Stimulated activated CD4-positive, alpha-beta T cell treated with anti-CD3 and anti-CD28 coated beads, Interleukin-2, amount 100 ng/mL, for 4 hours (primary cell): ENCODE measurements at regions not wholly inside any gene's neighbourhood (a gene's known extent, or its start where the extent isn't known, plus 50 kb on each side); places are given as distances from the start of the nearest gene placed in this dataset.
"Not testable (repeated sequence)": the region's sequence is repeated elsewhere in the genome, so short reads cannot be mapped to it uniquely, and the experiment has no call there.

ENCODE experiments used
- DNase-seq: peaks from one replicate; pipeline ENCODE4 v3.0.0-alpha.2; 2020; ENCODE audit warnings: low read depth

DNA sequence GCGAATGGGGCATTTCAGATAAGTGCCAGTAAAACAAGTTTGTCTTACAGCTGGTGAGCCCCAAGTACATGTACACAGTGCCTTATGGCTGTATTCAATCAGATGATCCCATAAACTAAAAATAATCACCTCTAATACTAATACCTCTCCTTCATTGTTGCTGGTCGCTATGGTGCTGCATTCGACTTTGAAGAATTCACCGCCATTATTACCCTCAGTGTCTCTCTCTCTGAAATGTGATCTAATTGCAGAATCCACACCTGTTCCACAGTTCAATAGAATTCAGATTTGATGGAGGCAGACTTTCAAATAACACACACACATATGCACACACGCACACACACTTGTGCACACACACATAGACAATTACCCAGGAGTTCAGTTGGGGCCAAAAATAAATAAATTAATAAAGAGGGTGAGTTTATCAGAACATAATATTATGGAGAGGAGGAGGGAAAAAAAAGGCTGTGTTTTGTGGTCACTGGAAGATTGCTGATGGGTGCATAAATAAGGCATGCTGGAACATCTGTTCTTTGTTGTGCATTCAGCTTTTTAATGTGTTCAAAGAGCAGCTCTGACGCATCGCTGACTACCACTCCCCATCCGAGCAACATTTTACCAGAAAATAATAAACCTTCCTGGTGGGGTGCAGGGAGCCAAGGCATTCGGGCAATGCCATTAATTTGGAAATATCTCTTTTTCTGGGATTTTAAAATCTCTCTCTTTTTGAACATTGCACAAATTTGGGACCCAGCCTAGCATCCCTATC, 235.7 kb downstream of the SATB1 start:
- no peak for DNase-seq

DNA sequence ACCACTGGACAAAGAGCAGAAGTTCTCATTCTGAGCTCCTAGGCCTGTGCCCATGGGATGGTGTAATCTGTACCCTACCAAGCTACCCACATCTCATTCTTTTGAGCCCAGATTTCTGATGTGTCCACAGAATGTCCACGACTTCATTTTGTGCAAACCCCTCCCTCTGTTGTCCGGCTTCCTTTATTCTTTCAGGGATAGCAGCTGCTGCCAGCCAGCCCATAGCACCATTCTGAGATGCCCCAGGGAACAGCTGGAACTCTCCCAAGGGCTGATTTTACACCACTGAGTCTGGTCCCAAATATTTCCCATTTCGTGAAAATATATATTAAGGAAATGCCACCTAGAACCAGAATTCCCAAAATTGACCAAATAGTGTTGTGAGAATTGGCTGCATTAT, 236.6 kb downstream of the SATB1 start:
- DNase-seq, result no peak

DNA sequence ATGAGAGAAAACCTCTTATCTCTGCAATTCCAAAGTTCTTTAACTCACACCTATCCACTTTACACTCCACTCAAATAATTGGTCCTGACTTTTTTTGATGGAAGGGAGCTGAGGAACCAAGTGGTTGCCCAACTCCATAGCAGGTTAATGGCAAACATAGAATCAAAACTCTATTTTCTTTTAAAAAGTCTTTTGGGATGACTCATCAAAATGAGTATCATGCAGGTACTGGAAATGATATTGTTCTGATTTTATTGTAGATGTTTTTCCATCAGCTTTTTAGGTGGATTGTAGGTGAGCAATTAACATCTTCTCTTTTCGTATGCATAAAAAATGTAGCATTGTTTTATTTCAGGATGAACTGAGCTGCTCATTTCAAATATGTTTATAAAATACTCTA, 239.5 kb downstream of the SATB1 start:
- no peak for DNase-seq

DNA sequence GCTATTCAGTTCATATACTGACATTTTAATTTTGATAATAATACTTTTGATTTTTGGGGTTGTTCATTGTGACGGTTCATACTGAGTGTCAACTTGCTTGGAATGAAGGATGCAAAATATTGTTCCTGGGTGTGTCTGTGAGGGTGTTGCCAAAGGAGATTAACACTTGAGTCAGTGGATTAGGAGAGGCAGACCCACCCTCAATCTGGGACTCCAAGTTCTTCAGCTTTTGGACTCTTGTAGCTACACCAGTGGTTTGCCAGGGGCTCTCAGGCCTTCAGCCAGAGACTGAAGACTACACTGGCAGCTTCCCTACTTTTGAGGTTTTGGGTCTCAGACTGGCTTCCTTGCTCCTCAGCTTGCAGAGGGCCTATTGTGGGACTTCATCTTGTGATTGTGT, 242.2 kb downstream of the SATB1 start:
- not testable (repeated sequence) for DNase-seq

DNA sequence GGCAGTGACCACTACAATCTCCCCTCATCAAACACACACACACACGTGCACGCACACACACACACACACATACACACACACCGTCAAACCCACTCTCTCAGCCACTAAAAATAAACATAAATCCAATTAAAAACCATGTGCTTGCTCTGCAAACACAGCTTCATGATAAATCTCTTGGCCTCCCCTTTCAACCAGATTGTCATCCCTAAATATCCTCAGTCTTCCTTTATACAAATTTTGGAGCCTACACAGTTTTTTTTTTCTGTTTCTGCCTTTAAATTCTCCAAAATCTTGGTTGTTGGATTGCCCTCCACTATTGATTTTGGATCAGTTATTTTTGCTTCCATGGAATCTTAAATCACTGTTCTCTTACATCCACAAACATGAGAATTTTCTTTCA, 245.6 kb downstream of the SATB1 start:
- no peak for DNase-seq

DNA sequence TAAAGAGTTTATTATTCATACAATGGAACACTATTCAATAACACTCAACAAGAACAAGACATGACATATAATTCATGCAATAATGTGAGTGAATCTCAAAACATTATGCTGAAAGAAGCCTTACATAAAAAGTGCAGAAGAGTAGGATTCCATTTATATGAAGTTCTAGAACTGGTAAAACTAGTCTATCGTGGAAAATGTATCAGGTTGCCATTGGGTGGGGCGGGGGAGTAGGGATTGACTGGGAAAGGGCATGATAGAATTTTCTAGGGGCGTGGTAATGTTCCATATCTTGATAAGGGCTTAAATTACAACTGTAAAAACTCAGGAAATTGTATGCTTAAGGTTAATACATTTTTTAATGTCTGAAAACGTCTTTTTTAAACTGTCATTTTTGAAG, 247.9 kb downstream of the SATB1 start:
- no peak for DNase-seq

DNA sequence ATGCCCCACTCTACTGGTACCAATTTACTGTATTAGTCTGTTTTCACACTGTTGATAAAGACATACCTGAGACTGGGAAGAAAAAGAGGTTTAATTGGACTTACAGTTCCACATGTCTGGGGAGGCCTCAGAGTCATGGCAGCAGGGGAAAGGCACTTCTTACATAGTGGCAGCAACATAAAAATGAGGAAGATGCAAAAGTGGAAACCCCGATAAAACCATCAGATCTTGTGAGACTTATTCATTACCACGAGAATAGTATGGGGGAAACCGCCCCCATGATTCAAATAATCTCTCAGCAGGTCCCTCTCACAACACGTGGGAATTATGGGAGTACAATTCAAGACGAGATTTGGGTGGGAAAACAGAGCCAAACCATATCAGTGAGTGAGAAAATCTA, 251.2 kb downstream of the SATB1 start:
- not testable (repeated sequence) for DNase-seq

DNA sequence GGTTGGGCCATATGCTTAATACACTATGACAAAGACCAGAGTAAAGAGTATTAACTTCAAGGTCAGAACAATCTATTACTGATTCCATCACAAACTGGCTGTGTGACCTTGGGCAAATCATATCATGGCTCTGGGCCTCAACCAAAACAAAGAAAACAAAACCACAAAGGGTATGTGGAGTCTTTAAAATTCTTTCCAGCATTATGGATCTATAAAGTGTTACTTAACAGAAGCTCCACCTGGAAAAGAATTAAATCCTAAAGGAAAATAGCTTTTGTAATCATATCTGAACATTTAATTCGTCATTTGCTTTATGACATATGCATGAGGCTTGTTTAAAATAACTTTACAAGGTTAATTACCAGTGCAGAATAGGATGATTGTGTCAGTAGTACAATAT, 265.5 kb downstream of the SATB1 start:
- DNase-seq, result no peak

DNA sequence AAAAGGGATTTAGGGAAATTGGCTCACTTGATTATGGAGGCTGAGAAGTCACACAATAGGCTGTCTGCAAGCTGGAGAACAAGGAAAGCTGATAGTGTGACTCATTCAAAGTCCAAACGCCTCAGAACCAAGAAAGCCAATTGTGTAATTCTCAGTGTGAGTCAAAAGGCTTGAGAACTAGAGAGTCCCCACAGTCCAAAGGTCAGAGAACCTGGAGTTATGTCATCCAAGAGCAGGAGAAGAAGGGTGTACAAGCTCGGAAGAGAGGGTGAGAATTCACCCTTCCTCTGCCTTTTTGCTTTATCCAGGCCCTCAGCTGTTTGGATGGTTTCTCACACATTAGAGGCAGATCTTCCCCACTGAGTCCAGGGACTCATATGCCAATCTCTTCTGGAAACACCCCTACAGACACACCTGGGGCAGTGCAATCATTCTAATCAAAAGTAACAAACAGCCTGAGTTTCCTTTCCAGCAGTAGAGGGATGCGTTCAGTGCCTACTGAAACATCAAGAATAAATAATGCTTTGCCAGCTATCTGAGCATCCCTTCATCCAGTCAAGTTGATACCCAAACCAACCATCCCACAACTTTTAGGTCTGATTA, 271.5 kb downstream of the SATB1 start:
- no peak for DNase-seq

DNA sequence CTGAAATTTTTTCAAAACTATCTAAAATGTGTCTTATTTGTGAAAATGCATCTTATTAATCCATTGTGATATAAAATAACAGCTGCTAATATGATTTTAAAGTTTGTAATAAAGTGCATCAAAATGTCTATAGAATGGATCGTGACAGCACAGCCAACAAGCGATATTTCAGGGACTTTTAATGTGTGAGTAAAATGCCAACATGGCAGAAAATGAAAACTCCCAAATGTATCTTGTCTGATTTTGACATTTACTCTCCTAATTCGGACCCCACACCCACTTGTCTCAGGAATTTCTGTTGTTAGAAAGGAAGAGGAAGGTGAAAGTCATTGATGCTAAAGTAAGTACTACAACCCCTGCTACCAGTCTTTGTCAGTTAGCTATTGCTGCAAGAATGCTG, 273.9 kb downstream of the SATB1 start:
- DNase-seq, result no peak

DNA sequence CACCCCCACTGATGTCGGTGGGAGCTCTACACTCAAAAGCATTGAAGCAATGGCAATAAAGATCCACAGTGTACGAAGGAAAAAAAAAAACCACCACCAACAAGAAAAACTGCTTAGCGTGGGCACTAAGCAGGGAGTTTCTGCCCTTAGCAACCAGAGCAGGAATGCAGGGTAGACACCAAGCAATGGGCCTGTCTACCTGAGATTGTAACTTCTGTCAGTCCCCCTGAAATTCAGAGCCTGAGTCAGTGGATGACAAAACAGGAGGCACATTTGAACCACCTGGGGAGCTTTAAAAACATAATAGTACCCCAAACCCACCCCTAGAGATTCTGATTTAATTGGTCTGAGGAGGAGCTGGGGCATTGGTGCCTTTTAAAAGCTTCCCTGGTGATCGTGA, 275.2 kb downstream of the SATB1 start:
- no peak for DNase-seq

DNA sequence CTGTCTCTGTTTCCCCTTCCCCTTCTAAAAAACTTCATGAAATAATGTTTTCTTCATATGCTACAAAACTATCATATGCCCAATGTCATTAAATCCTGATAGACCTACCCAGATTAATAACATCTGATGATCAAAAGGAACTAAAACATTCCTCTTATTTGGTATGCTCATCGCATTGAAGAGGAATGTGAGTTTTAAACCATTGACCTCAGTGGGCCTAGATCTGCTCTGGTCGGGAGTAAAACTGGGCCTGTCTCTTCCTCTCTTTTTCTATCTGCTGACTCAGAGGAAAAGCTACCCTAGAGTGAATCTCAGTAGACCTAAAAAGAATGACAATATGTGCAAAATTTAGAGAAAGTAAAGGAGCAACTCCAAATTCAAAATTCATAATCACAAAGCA, 275.8 kb downstream of the SATB1 start:
- DNase-seq, result no peak

DNA sequence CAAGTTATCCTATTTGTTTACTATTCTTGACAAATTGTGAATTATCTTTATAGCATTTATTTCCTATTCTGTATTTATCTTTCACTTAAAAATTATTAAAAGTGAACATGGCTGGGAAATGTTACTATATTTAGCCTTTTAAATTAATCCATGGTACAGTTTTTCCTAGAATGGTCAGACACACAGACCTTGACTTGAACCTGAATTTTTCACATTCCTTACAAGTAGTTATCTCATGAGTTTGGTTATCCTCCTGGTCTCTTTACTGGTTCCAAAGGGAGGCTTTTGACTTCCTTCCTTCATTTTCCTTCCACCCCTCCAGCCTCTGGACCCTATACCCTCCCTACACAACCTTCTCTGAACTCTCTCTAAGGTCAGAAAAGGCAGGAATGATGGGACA, 280.6 kb downstream of the SATB1 start:
- DNase-seq, result no peak

DNA sequence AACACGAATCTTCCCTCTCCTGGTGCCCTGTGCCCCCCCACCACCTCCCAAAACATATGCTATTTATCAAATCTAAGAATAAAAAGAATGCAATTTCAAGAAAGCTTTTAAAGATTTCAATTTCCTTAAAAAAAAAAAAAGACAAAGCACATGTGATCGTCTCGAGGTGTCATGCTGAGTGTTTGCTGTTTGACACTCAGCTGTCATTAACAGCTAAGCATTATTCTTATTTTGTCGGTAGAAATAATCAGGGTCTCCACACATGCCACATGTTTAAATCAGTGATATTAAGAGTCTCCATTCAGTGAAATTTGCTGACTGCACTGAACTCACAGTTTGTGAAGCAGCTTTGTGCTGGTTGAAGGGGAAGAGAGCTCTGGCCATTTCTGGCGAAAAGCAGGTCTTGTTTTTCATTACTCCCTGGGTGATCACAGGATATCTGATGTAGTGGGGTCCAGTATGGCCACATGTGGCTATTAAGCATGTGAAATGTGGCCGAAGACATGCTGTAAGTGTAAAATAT, 281.8 kb downstream of the SATB1 start:
- no peak for DNase-seq

DNA sequence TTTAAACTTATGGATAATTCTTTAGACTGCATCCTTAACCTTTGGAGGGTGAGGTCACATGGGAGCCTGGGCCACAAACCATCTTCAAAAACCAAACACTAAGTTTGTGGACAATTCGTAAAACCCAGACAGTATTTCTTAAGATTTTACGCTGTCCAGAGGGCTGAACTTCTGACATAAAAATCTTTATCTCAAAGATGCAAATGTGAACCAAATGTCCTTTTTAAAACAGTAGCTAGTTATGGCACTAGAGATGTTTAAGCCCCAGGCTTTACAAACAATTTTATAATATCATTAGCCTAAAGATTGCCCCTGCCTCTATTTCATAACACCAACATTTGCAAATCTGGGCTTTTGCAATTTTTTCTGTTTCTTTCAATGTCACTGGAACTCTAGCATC, 287.2 kb downstream of the SATB1 start:
- no peak for DNase-seq

DNA sequence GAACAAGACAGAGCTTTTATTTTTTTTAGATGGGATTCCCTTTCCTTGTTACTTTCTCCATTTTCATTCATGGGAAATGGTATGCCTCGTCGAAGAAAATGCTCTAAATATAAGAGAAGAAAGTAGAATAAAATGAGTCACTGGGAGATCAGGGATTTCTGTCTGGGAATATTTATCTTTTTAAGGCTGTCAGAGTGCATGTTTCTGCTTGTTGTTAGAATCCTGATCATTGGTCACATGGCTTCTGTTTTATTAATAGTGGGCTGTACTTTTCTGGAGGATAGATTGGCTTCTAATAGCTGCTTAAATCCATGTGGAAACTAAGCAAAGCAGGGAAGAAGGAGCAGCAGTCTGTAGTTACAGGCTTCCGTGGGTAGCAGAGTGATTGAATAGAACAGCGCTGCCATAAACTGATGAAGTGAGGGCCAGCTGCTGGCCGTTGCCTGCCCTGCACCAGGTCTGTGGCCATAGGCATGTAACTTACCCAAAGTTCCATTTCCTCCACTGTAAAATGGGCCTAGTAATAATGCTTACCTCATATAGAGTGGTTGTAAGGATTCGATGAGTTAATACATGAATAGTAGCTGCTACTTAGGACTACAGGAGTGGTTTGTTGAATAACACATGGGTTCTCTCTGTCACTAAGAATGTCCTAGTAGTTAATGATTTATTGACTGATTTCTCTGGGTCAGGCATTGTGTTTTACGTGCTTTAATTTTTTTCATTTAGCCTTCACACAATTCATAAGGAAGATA, 289.9 kb downstream of the SATB1 start:
- no peak for DNase-seq

DNA sequence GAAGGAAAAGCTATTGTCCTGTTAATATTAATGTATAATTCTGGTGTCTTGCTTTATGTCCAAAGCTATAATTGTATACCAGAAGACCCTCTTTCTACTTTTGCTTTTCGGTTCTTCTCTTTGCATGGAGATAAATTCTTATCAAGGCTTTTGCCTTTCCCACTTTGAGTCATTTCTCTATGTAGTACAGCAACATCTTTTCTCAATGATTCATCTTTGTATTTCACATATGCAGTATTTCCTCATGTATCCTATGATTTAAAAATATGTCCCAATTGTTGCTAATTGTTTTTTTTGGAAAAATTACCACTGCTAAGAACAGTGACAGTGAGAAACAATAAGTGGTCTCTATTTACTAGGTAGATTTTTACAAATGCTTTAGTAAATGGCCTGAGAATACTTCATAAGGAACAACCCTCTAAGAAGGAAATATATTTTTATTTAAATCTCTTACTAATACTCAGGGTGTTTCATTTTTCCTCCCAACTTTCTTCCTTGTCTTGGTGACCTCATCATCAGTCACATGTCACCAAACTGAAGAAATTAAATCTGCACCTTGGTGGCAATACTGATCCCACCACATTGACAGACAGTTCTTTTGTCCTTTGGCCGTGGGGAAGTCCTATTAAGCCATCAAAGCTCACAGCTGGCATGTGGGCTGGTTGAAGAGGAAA, 290.6 kb downstream of the SATB1 start:
- DNase-seq, result no peak

DNA sequence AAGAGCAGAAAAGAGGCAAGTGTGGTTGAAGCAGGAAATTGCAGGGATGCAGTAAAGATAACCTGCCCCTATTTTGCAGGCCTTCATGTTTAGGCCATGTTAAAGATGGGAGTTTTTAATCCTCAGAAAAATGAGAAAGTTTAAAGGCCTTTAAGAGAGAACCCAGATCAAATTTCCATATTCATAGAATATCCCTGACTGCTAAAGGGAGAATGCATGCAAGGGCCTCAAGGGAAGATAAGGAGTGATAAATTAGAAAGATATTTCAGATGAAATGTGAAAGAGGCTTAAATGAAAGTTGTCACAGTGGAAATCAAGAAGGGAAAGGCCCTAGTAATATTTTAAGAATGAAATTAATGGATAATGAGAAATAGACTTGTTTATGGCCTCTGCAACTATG, 292.1 kb downstream of the SATB1 start:
- DNase-seq, result no peak

DNA sequence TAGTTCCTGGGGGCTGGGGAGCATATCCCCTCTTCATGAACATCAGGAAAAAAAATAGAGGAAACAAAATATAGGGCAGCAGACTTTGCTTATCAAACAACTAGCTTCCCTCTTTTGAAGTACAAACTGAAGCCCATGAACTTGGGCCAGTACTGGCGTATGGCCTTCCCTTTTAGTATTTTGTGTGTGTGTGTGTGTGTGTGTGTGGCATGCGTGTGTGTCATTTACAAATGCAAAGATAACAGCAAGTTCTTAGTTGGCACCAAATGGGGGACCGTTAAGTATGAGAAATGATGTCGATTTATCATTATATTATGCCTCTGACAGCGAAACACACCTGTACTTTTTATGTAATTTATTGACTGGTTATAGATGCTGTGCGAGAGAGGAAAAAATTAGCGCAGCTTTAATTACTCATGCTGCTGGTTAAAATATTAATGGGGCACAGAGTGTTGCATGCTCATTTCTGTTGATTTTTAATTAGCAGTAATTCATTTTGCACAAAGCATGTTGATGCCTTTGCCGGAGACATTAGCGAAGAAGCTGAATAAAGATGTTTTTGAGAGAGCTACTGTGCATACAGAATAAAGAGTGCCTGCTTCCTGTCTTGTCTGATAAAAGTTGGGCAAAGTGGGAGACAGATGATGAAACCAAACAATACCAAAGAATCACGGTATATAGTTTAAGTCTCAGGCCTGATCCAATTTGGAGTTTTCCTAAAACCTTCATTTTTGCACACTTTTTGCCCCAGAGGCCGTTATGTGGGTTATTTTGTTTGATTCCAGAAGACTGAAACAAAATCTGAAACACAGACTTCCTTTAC, 297.1 kb downstream of the SATB1 start:
- no peak for DNase-seq

DNA sequence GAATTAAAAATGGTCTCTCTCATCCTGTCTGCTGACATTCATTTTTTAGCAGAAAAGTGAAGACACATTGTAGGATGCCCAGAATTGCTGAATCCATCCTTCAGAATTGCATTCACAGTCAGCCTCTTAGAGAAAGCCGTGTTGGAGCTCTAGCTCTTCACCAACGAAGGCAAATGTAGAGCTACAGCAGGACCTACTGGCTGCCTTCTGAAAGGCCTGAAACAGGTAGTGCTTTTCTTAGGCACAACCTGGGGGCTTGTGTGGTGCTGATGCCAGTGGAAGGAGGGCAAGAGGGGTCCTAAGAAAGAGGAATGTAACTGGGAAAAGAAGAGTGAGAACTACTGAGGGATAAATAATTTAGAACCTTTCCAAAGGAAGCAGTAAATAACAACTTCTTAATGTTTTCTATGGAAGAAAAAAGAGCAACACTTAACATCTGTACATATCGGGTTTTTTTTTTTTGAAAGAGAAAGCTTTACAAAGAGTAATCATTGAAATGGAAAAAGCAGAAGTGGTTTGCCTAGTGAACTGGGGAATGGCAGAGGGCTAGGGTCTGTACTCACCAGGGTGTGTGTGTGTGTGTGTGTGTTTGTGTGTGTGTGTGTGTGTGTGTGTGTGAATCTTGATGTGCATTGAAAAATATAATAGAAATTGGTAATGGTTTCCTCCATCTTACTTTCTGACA, 297.8 kb downstream of the SATB1 start:
- no peak for DNase-seq

DNA sequence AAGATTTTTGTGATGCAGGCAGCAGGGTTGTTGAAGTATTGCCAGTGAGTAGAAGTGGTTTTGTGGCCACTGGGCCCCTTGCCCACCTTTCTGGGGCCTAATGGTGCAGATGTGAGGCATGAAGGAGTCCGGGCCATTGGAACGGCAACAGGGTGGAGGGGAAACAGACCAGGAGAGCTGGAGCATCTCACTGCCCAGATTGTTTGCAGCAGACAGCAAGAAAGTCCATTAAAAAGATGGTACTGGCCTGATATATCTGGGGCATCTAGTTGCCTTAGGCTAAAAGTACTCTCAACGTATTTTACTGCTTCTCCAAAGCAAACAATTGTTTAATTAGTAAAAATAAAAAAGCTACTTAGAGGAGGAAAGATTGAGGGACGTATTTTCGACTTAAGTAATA, 298.4 kb downstream of the SATB1 start:
- DNase-seq, result no peak
